HG02943 (cell line): ENCODE measurements at regions not wholly inside any gene's neighbourhood (a gene's known extent, or its start where the extent isn't known, plus 50 kb on each side); places are given as distances from the start of the nearest gene placed in this dataset.
"Not testable (repeated sequence)": the region's sequence is repeated elsewhere in the genome, so short reads cannot be mapped to it uniquely, and the experiment has no call there.

ENCODE experiments used
- ATAC-seq: cut with Tn5 transposase; IDR thresholded peaks from one replicate; pipeline ENCODE4 v1.9.1; 2021; ENCODE audit warnings: mild to moderate bottlenecking, low read depth, moderate library complexity; ENCODE audit not compliant: unreplicated experiment

DNA sequence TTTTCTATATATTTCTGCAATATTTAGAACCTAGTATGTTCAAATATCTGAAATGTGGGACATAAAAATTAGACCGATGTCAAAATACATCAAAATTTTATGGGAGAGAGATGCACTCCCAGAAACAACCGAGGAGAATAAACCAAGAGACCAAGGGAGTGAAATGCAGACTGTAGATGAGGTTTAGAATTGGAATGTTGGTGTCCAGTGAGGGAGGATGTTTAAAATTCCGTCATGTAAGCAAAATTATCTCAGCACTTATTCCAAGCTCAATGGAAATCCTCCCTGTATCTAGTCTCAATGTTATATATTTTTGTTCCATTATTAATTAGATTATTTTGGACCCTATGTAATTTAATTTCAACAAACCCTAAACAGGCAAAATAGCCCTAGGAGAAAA is 61.9 kb upstream of the MAGI2 start:
- ATAC-seq, result no peak

DNA sequence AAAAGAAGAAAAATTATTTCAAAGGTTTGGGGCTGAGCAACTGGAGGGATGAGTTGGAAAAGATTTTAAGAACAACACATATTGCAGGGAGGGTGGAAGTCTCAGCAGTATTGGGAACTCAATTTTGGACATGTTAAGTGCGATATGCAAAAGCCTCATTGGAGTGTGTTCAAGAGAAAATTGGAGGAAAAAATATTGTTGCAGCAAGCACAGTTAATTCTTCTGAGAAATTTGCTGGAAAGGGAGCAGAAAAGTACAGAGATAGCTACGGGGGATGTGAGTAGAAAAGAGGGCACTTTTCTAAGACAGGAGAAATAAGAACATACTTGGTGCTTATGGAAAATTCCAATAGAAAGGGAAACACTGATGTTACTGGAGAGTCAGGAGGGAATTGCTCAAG is 59.8 kb upstream of the MAGI2 start:
- no peak for ATAC-seq

- no peak for ATAC-seq
Measured at GRCh38 chr7:79512261-79512660, 58.8 kb upstream of the MAGI2 start.

DNA sequence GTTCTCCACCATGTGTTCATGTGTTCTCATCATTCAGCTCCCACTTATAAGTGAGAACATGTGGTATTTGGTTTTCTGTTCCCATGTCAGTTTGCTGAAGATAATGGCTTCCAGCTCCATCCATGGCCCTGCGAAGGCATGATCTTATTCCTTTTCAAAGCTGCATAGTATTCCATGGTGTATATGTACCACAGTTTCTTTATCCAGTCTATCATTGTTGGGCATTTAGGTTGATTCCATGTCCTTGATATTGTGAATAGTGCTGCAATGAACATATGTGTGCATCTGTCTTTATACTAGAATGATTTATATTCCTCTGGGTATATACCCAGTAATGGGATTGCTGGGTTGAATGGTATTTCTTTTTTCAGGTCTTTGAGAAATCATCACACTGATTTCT is 57.6 kb upstream of the MAGI2 start:
- ATAC-seq, result not testable (repeated sequence)

GRCh38 chr7:79507131-79507530 is 53.7 kb upstream of the MAGI2 start:
- no peak for ATAC-seq

DNA sequence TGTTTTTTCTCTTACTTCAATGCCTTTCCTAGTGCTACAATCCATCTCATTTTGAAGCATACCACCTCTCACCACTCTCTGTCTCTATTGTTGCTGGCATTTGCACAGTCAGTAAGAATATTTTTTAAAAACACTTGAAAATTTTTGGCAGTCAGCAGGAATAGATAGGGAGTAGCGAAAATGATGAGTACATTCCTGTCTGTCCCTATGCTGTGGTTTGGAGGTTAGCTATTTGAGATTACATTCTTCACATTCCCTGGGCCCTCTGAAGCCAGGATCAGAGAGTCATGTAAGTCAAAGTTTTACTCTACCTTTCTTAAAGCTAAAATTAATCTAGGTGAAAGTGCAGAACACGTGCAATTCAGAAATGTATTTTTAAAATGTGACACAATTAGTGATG is 53.0 kb upstream of the MAGI2 start:
- no peak for ATAC-seq

DNA sequence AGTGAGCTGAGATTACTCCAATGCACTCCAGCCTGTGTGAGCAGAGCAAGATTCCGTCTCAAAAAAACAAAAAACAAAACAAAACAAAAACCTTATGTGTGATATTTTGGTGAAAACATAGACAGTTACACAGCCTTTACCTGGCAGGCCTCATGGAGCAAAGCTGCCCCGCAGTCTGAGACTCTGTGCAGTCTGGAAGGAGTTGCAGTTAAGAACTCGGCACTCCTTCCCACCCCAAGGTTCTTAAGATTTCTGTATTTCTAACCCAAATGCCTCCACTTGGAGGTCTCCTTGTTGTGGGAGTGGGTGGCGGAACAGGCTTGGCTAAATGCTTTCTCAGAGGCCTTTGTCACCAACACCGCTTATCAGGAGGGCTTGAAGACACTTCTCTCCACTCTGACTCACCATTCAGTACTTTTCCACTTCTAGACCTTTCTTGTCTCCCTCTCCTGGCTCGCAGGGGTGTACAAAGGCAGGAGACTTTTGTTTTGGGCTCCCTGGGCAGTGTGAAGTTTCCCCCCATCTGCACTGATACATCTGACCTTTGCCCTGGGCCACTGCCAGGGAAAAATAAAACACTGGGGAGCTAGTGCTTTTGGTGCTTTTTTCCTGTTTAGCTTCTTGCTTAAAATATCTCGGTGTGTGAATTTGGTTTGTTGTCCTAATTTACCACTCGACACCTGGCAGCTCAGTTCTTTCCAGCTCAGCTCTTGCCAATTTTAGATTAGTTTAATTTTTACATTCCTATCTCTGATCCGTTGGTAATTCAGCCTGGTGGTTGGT is 51.3 kb upstream of the MAGI2 start:
- no peak for ATAC-seq
